Panc1 (cell line): ENCODE measurements at regions not wholly inside any gene's neighbourhood (a gene's known extent, or its start where the extent isn't known, plus 50 kb on each side); places are given as distances from the start of the nearest gene placed in this dataset.

ENCODE experiments used
- CTCF ChIP-seq: fragments of 450-650 bp; IDR thresholded peaks from 2 replicates; pipeline ENCODE4 v1.5.1; 2017; ENCODE audit warnings: mild to moderate bottlenecking
- POLR2AphosphoS5 ChIP-seq: IDR thresholded peaks from 2 replicates; pipeline ENCODE4 v1.6.1; 2012; ENCODE audit warnings: mild to moderate bottlenecking, low read depth, low read length, moderate library complexity

- TF ChIP-seq CTCF (no peak), POLR2AphosphoS5 (no peak)
Measured at GRCh38 chr5:130995851-130996250, 169.2 kb downstream of the HINT1 start.
